ACHN (cell line): ENCODE measurements at regions not wholly inside any gene's neighbourhood (a gene's known extent, or its start where the extent isn't known, plus 50 kb on each side); places are given as distances from the start of the nearest gene placed in this dataset.
"Not testable (repeated sequence)": the region's sequence is repeated elsewhere in the genome, so short reads cannot be mapped to it uniquely, and the experiment has no call there.

Experiments used
- DNase-seq: peaks from one replicate; pipeline ENCODE4 v3.0.0-alpha.2; 2015
- in situ Hi-C: cut with HindIII; loops from 2 replicates; pipeline ENCODE4 v1.10.0; 2017; ENCODE audit warnings: low sequenced_read_pairs, low pct_ligation_motif_present, low pct_unique_long_range_greater_than_20kb

GRCh38 chr9:107779731-107780130, 290.2 kb upstream of the KLF4 start:
- DNase-seq, result no peak
- in situ Hi-C loops, result no loop called here

- no peak for DNase-seq
- in situ Hi-C loops, result no loop called here
Measured at GRCh38 chr9:107778661-107779060, 289.1 kb upstream of the KLF4 start.

GRCh38 chr9:107774099-107774498, 284.5 kb upstream of the KLF4 start:
- in situ Hi-C loops, DNase-seq: not testable (repeated sequence)

GRCh38 chr9:107772988-107773387, 283.4 kb upstream of the KLF4 start:
- in situ Hi-C loops, result no loop called here

GRCh38 chr9:107770716-107771115, 281.1 kb upstream of the KLF4 start:
- no peak for DNase-seq
- in situ Hi-C loops, result no loop called here

More at GRCh38 chr9:107772988-107773387, 283.4 kb upstream of the KLF4 start:
- DNase-seq, result no peak

- DNase-seq, result no peak
- in situ Hi-C loops, result no loop called here
Measured at GRCh38 chr9:107768224-107768623, 278.7 kb upstream of the KLF4 start.

- in situ Hi-C loops, result no loop called here
Measured at GRCh38 chr9:107767711-107768110, 278.1 kb upstream of the KLF4 start.

GRCh38 chr9:107763469-107763868, 273.9 kb upstream of the KLF4 start:
- DNase-seq, in situ Hi-C loops: not testable (repeated sequence)

More at GRCh38 chr9:107767711-107768110, 278.1 kb upstream of the KLF4 start:
- DNase-seq, result no peak

GRCh38 chr9:107761307-107761706, 271.7 kb upstream of the KLF4 start:
- DNase-seq, result no peak
- in situ Hi-C loops, result no loop called here

- in situ Hi-C loops, result no loop called here
Measured at GRCh38 chr9:107760469-107761242, 271.1 kb upstream of the KLF4 start.

GRCh38 chr9:107759823-107760166, 270.2 kb upstream of the KLF4 start:
- in situ Hi-C loops, result no loop called here
- no peak for DNase-seq

More at GRCh38 chr9:107760469-107761242, 271.1 kb upstream of the KLF4 start:
- no peak for DNase-seq

- in situ Hi-C loops, result no loop called here
Measured at GRCh38 chr9:107759009-107759822, 269.6 kb upstream of the KLF4 start.

GRCh38 chr9:107756091-107756490, 266.5 kb upstream of the KLF4 start:
- in situ Hi-C loops, result no loop called here
- DNase-seq, result no peak

More at GRCh38 chr9:107759009-107759822, 269.6 kb upstream of the KLF4 start:
- DNase-seq, result no peak

GRCh38 chr9:107755246-107755645, 265.7 kb upstream of the KLF4 start:
- in situ Hi-C loops, result no loop called here
- DNase-seq, result peak; percentile 24

- in situ Hi-C loops, result no loop called here
- peak; percentile 64 for DNase-seq
Measured at GRCh38 chr9:107751567-107752210, 262.1 kb upstream of the KLF4 start.

- DNase-seq, result peak; percentile 91
- in situ Hi-C loops, result no loop called here
Measured at GRCh38 chr9:107750741-107751566, 261.4 kb upstream of the KLF4 start.

- DNase-seq, result peak; percentile 89
- in situ Hi-C loops, result no loop called here
Measured at GRCh38 chr9:107749787-107750444, 260.3 kb upstream of the KLF4 start.

- no peak for DNase-seq
- in situ Hi-C loops, result no loop called here
Measured at GRCh38 chr9:107744873-107745272, 255.3 kb upstream of the KLF4 start.
